K562 (cell line): ENCODE measurements at regions not wholly inside any gene's neighbourhood (a gene's known extent, or its start where the extent isn't known, plus 50 kb on each side); places are given as distances from the start of the nearest gene placed in this dataset.

Experiments
- ATAC-seq: fragments of 200-7000 bp; cut with Tn5 transposase; 3 replicates; pipeline ENCODE4 v1.9.1; 2020; ENCODE audit warnings: moderate library complexity
- BruUV-seq: library from RNA; stranded (reverse); fragments of 400-500 nt; replicated peaks from 2 replicates; lab custom pipeline; 2021; lab: Mats Ljungman, UMichigan
- CTCF ChIA-PET: fragments of 300-600 bp; formaldehyde crosslinking; extraction: SDS; loops from one replicate; lab custom pipeline; 2021; ENCODE audit warnings: low intra/inter-chr PET ratio; lab: Yijun Ruan, JAX
- POLR2A ChIA-PET: fragments of 300-600, 350-650 bp; sonication (Branson Sonifier 250); formaldehyde crosslinking; extraction: SDS; loops from one replicate; lab custom pipeline; 2021; ENCODE audit warnings: antibody characterized with exemption, inconsistent platforms; lab: Yijun Ruan, JAX
- DNase-seq, 4 experiments: peaks; one replicate each; pipeline versions ENCODE4 v3.0.0 to v3.0.0-alpha.2; 2011 to 2018; ENCODE audit warnings: low spot score in 3 of 4, mixed read lengths in 3 of 4; ENCODE audit errors: extremely low read depth in 1 of 4
- FAIRE-seq: peaks from 2 replicates; lab custom pipeline; 2011; peaks lifted over from hg19 to GRCh38; lab: Jason Lieb, UNC
- H2AFZ ChIP-seq: 2 replicates; pipeline ENCODE4 v1.6.0; 2011; ENCODE audit warnings: low read depth, low read length, control low read depth, inconsistent platforms
- H3K27ac ChIP-seq: fragments of 200-600 bp; 3 replicates; pipeline ENCODE4 v1.8.0; 2011; ENCODE audit warnings: low read depth, mild to moderate bottlenecking, control low read depth, inconsistent platforms, low read length, moderate library complexity, mixed read lengths; ENCODE audit errors: extremely low read depth
- H3K27me3 ChIP-seq, 2 experiments: fragments of 300-600 bp in 1 of 2; 2 replicates in 1 of 2; 3 replicates in 1 of 2; pipeline versions ENCODE4 v1.6.0 to v1.8.0; 2011; ENCODE audit warnings: inconsistent platforms in 2 of 2, low read length in 2 of 2, mild to moderate bottlenecking in 1 of 2, mixed read lengths in 1 of 2, moderate library complexity in 1 of 2; ENCODE audit not compliant: control insufficient read depth in 2 of 2, insufficient read depth in 2 of 2
- H3K36me3 ChIP-seq: fragments of 300-600 bp; 3 replicates; pipeline ENCODE4 v1.8.0; 2011; ENCODE audit warnings: mild to moderate bottlenecking, low read length, inconsistent platforms; ENCODE audit not compliant: control insufficient read depth, insufficient read depth
- H3K4me1 ChIP-seq, 2 experiments: fragments of 200-600 bp in 1 of 2; replicated peaks in 1 of 2; 2 replicates in 1 of 2; 3 replicates in 1 of 2; pipeline versions ENCODE4 v1.5.1 to v1.8.0; 2011; ENCODE audit warnings: inconsistent platforms in 2 of 2, low read length in 2 of 2, mild to moderate bottlenecking in 1 of 2, mixed read lengths in 1 of 2, moderate library complexity in 1 of 2; ENCODE audit not compliant: control insufficient read depth in 2 of 2, insufficient read depth in 2 of 2
- H3K4me2 ChIP-seq: 2 replicates; pipeline ENCODE4 v1.6.1; 2011; ENCODE audit warnings: low read length, control low read depth, inconsistent platforms, mixed read lengths; ENCODE audit not compliant: insufficient read depth
- H3K4me3 ChIP-seq: fragments of 200-600 bp; sonication (generic), shearing (Covaris generic); 2 replicates; pipeline ENCODE4 v1.5.1; 2016; ENCODE audit warnings: control low read depth, inconsistent platforms
- H3K79me2 ChIP-seq: fragments of 200-600 bp; 3 replicates; pipeline ENCODE4 v1.8.0; 2011; ENCODE audit warnings: low read length, inconsistent platforms; ENCODE audit not compliant: control insufficient read depth, insufficient read depth
- H3K9ac ChIP-seq, 2 experiments: 2 replicates each; pipeline versions ENCODE4 v1.6.0 to v1.6.1; 2011; ENCODE audit warnings: low read depth in 2 of 2, low read length in 2 of 2, control low read depth in 1 of 2, inconsistent platforms in 1 of 2, mild to moderate bottlenecking in 1 of 2, mixed read lengths in 1 of 2; ENCODE audit not compliant: insufficient read depth in 1 of 2
- H3K9me1 ChIP-seq: one replicate; pipeline ENCODE4 v1.6.0; 2011; ENCODE audit warnings: inconsistent platforms, mild to moderate bottlenecking, low read length, moderate library complexity; ENCODE audit not compliant: control insufficient read depth, insufficient read depth
- H3K9me3 ChIP-seq: replicated peaks from 2 replicates; pipeline ENCODE4 v1.5.1; 2011; ENCODE audit warnings: low read depth, low read length, inconsistent platforms; ENCODE audit not compliant: control insufficient read depth, insufficient read depth
- H4K20me1 ChIP-seq: replicated peaks from 2 replicates; pipeline ENCODE4 v1.6.1; 2011; ENCODE audit warnings: low read length, inconsistent platforms, mixed read lengths; ENCODE audit not compliant: control insufficient read depth, insufficient read depth
- ATF3 ChIP-seq, 2 experiments: fragments of 450-650 bp in 1 of 2; sonication (generic) in 1 of 2; formaldehyde crosslinking in 1 of 2; IDR thresholded peaks in 1 of 2; conservative IDR thresholded peaks in 1 of 2; 2 replicates each; pipeline versions ENCODE4 v1.6.1 to v1.8.1; 2016 to 2023; ENCODE audit warnings: mild to moderate bottlenecking in 2 of 2, moderate library complexity in 2 of 2, inconsistent platforms in 1 of 2, missing genetic modification reagents in 1 of 2
- CBX1 ChIP-seq: sonication (generic); IDR thresholded peaks from 2 replicates; pipeline ENCODE4 v1.6.1; 2016; ENCODE audit warnings: antibody characterized with exemption, low read depth, mild to moderate bottlenecking
- CHCHD3 ChIP-seq: fragments of 250-450 bp; sonication (Bioruptor Pico); IDR thresholded peaks from 2 replicates; pipeline ENCODE4 v2.1.2; 2022; ENCODE audit warnings: mild to moderate bottlenecking
- EGR1 ChIP-seq: fragments of 450-650 bp; conservative IDR thresholded peaks from 2 replicates; pipeline ENCODE4 v1.6.1; 2017; ENCODE audit warnings: mild to moderate bottlenecking
- GTF2F1 ChIP-seq: IDR thresholded peaks from 2 replicates; pipeline ENCODE4 v1.6.1; 2011; ENCODE audit warnings: low read depth, low read length, improper control_type of control experiment
- NCOR1 ChIP-seq: fragments of 450-650 bp; IDR thresholded peaks from 2 replicates; pipeline ENCODE4 v1.6.1; 2016; ENCODE audit warnings: mild to moderate bottlenecking, moderate library complexity
- NEUROD1 ChIP-seq: fragments of 150-350 bp; IDR thresholded peaks from 2 replicates; pipeline ENCODE4 v1.6.1; 2014; ENCODE audit warnings: borderline replicate concordance, low read length, low read depth; ENCODE audit not compliant: partially characterized antibody
- NONO ChIP-seq, 2 experiments: fragments of 200-400 bp in 1 of 2; fragments of 450-650 bp in 1 of 2; formaldehyde crosslinking in 1 of 2; IDR thresholded peaks; 2 replicates each; pipeline ENCODE4 v1.6.1; 2017; ENCODE audit warnings: low read depth in 2 of 2, mild to moderate bottlenecking in 2 of 2, moderate library complexity in 2 of 2, low read length in 1 of 2
- TCF7 ChIP-seq: sonication (generic); IDR thresholded peaks from 2 replicates; pipeline ENCODE4 v1.6.1; 2016; ENCODE audit warnings: antibody characterized with exemption, borderline replicate concordance
- ZNF76 ChIP-seq: fragments of 250-450 bp; sonication (Bioruptor Pico); IDR thresholded peaks from 2 replicates; pipeline ENCODE4 v1.4.0; 2020; ENCODE audit warnings: mild to moderate bottlenecking, moderate library complexity, borderline replicate concordance
- WGBS: fragments of 100-300 bp; shearing (Covaris generic); methylation state at CpG from one replicate; pipeline ENCODE4 v1.1.6; 2016; ENCODE audit warnings: low coverage, mixed read lengths; ENCODE audit not compliant: insufficient coverage; ENCODE audit errors: missing lambda C conversion rate; 5-methylcytosine and 5-hydroxymethylcytosine counted together
- in situ Hi-C: fragments of 300-500 bp; cut with MboI; formaldehyde crosslinking; loops from 4 replicates; pipeline ENCODE4 v1.15.0; 2018; ENCODE audit warnings: inconsistent platforms, mixed read lengths
- intact Hi-C: fragments of 100-400 bp; cut with micrococcal nuclease; formaldehyde crosslinking; loops from 2 replicates; pipeline ENCODE4 v1.14.2; 2022
- TF ChIP-seq, protein P1 (sequence below): fragments of 450-650 bp; formaldehyde crosslinking; IDR thresholded peaks from 2 replicates; pipeline ENCODE4 v1.4.0; 2020; ENCODE audit warnings: mild to moderate bottlenecking

GRCh38 chr7:13713092-13713491, 276.4 kb downstream of the ETV1 start:
- no peak for TF ChIP-seq NCOR1
- TF ChIP-seq TCF7: no peak
- TF ChIP-seq CBX1: no peak
- TF ChIP-seq NONO (IDR thresholded peaks at IDR 0.05; ENCODE audit: low read depth in 2 of 2, low read length in 1 of 2): no peak
- no peak for TF ChIP-seq ZNF76

DNA sequence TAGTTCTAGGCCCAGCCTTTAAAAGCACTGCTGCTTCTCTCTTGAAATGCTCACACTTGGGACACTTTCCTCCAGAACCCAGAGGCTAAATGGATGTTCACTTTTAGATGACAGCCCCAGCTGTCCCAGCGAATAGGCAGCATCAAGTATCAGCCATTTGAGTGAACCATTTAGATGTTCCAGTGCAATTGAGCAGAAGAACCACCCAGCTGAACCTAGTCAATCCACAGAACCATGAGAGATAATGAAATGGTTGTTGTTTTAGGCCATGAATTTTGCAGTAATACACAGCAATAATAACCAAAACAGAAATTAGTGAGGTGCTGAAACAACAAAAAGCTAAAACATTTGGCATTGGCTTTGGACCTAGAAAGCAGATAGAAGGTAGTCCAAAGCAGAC, 273.9 kb downstream of the ETV1 start:
- Histone ChIP-seq H2AFZ (no peak overlapping the region), H3K79me2 (no peaks in the 10 kb centered on the region), H3K36me3 (no peaks in the 10 kb centered on the region), H3K9me1 (no peaks in the 10 kb centered on the region), H3K9me3 (no peaks in the 10 kb centered on the region), H3K4me1 (no peaks in the 10 kb centered on the region), H3K27me3 (no peaks in the 10 kb centered on the region), H3K4me3 (no peak overlapping the region), H3K9ac (no peak overlapping the region), H3K4me2 (no peak overlapping the region), H4K20me1 (no peaks in the 10 kb centered on the region), H3K27ac (no peak overlapping the region)
- in situ Hi-C loops (no loop called here), intact Hi-C loops (no loop called here)
- no peak for DNase-seq
- no peak for ATAC-seq
- ChIA-PET CTCF (no interaction called here), POLR2A (no interaction called here)
- 0% methylated on average over 1 of the region's 1 CpG for WGBS
- no peak for FAIRE-seq
- TF ChIP-seq EGR1 (no peak), CHCHD3 (CRISPR knock-in tag) (no peak), GTF2F1 (no peak), ATF3 (IDR thresholded peaks at IDR 0.05) (no peak), ATF3 (CRISPR knock-in tag; conservative IDR thresholded peaks at IDR 0.05) (no peak), NEUROD1 (no peak)
- TF ChIP-seq, protein P1, sequence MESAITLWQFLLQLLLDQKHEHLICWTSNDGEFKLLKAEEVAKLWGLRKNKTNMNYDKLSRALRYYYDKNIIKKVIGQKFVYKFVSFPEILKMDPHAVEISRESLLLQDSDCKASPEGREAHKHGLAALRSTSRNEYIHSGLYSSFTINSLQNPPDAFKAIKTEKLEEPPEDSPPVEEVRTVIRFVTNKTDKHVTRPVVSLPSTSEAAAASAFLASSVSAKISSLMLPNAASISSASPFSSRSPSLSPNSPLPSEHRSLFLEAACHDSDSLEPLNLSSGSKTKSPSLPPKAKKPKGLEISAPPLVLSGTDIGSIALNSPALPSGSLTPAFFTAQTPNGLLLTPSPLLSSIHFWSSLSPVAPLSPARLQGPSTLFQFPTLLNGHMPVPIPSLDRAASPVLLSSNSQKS (CRISPR knock-in tag): no peak
- BruUV-seq: no TSS peak

More at GRCh38 chr7:13713092-13713491, 276.4 kb downstream of the ETV1 start:
- FAIRE-seq (no peak), DNase-seq (no peak), ATAC-seq (no peak)
- H4K20me1 ChIP-seq: no peaks in the 10 kb centered on the region
- no peak overlapping the region for H2AFZ ChIP-seq
- H3K36me3 ChIP-seq: no peaks in the 10 kb centered on the region
- intact Hi-C loops: no loop called here
- no peaks in the 10 kb centered on the region for H3K9me1 ChIP-seq
- in situ Hi-C loops: no loop called here
- no TSS peak for BruUV-seq
- no peak overlapping the region for H3K4me2 ChIP-seq
- H3K4me3 ChIP-seq: no peak overlapping the region
- H3K27me3 ChIP-seq: no peaks in the 10 kb centered on the region
- no peaks in the 10 kb centered on the region; the same call in 1 of the 2 replicates for H3K9me3 ChIP-seq
- H3K9ac ChIP-seq: no peak overlapping the region
- POLR2A ChIA-PET: no interaction called here
- H3K27ac ChIP-seq: no peak overlapping the region
- no peaks in the 10 kb centered on the region for H3K79me2 ChIP-seq
- H3K4me1 ChIP-seq: no peaks in the 10 kb centered on the region
- CTCF ChIA-PET: no interaction called here
